Colonic mucosa (tissue), 4 donors: ENCODE measurements at regions not wholly inside any gene's neighbourhood (a gene's known extent, or its start where the extent isn't known, plus 50 kb on each side); places are given as distances from the start of the nearest gene placed in this dataset.

ENCODE experiments used
- DNase-seq: peaks from one replicate; pipeline ENCODE4 v3.0.0-alpha.2; 2020
- H3K27ac ChIP-seq: fragments of 200-600 bp; one replicate; pipeline ENCODE4 v1.8.0; 2021
- H3K27me3 ChIP-seq: fragments of 200-600 bp; one replicate; pipeline ENCODE4 v1.8.0; 2021
- H3K36me3 ChIP-seq: fragments of 200-600 bp; one replicate; pipeline ENCODE4 v1.8.0; 2021
- H3K4me1 ChIP-seq: fragments of 200-600 bp; one replicate; pipeline ENCODE4 v1.8.0; 2021; ENCODE audit warnings: mild to moderate bottlenecking
- H3K4me3 ChIP-seq: fragments of 200-600 bp; one replicate; pipeline ENCODE4 v1.8.0; 2021
- H3K9ac ChIP-seq, 2 donors: one replicate each; pipeline ENCODE4 v1.7.0; 2013; ENCODE audit warnings: control low read depth in 2 of 2, low read depth in 2 of 2, low read length in 2 of 2
- H3K9me3 ChIP-seq: fragments of 200-600 bp; one replicate; pipeline ENCODE4 v1.8.0; 2021
- intact Hi-C: fragments of 100-400 bp; cut with DNase I; formaldehyde crosslinking; loops from one replicate; pipeline ENCODE4 v1.14.1; 2022
- TF ChIP-seq, protein P1 (sequence below): fragments of 200-600 bp; IDR thresholded peaks from one replicate; pipeline ENCODE4 v1.8.0; 2022; ENCODE audit warnings: antibody characterized with exemption, mild to moderate bottlenecking
- donor health status: healthy.
- donor health status: DM: no; HTN: no; CAD: no.
- donor health status: DM: no; HTN: no; CAD: no.

DNA sequence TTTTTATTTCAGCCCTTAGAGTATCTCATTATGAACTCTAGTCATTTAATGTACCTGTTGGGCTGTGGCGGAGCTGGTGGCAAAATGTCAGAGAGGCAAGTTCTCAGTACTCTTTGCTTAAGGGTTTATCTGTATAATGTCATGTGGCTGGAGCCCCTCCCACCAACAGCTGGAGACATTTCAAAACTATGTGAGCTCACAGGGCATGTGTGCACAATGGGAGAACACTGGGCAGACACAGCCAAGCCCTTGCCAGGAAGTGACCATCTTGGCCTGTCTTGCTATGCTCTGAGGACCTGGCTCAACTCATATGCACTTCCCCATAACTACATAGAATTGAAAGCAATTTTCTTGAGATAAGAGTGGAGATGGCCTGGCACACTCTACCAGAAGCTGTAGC lies 296.4 kb downstream of the PTPRU start:
- intact Hi-C loops: no loop called here
- no peaks in the 10 kb centered on the region for H3K9me3 ChIP-seq
- H3K27ac ChIP-seq: no peak overlapping the region
- DNase-seq: no peak
- H3K9ac ChIP-seq: no peak overlapping the region
- no peak overlapping the region for H3K4me3 ChIP-seq
- TF ChIP-seq, protein P1, sequence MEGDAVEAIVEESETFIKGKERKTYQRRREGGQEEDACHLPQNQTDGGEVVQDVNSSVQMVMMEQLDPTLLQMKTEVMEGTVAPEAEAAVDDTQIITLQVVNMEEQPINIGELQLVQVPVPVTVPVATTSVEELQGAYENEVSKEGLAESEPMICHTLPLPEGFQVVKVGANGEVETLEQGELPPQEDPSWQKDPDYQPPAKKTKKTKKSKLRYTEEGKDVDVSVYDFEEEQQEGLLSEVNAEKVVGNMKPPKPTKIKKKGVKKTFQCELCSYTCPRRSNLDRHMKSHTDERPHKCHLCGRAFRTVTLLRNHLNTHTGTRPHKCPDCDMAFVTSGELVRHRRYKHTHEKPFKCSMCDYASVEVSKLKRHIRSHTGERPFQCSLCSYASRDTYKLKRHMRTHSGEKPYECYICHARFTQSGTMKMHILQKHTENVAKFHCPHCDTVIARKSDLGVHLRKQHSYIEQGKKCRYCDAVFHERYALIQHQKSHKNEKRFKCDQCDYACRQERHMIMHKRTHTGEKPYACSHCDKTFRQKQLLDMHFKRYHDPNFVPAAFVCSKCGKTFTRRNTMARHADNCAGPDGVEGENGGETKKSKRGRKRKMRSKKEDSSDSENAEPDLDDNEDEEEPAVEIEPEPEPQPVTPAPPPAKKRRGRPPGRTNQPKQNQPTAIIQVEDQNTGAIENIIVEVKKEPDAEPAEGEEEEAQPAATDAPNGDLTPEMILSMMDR: no peak
- H3K4me1 ChIP-seq: no peaks in the 10 kb centered on the region
- no peaks in the 10 kb centered on the region for H3K27me3 ChIP-seq
- no peaks in the 10 kb centered on the region for H3K36me3 ChIP-seq

DNA sequence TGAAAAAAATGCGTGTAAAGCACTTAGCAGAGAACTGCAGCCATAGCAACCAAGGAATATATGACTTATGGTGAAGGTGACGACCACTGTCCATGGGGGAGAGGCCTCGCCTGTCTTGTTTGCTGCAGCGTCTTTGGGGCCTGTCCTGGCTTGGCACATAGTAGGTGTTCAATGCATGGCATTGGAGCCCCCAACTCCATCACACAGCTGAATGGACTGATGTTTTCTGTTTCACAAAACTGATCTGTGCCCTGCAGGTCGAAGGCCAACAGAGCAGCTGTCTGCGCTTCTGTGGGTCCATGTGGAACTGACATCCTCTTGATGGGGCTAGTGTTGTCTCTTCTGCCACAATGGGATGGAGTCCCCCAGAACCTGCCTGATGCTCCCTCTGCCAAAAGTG lies 296.0 kb downstream of the PTPRU start:
- TF ChIP-seq, protein P1: no peak
- no peaks in the 10 kb centered on the region for H3K36me3 ChIP-seq
- no peaks in the 10 kb centered on the region for H3K4me1 ChIP-seq
- DNase-seq: no peak
- H3K4me3 ChIP-seq: no peak overlapping the region
- H3K27me3 ChIP-seq: no peaks in the 10 kb centered on the region
- intact Hi-C loops: no loop called here
- no peak overlapping the region for H3K27ac ChIP-seq
- no peaks in the 10 kb centered on the region for H3K9me3 ChIP-seq
- H3K9ac ChIP-seq: no peak overlapping the region

- no peaks in the 10 kb centered on the region for H3K9me3 ChIP-seq
- H3K4me3 ChIP-seq: no peak overlapping the region
- H3K36me3 ChIP-seq: no peaks in the 10 kb centered on the region
- no peak for DNase-seq
- TF ChIP-seq, protein P1: no peak
- H3K4me1 ChIP-seq: no peaks in the 10 kb centered on the region
- H3K27ac ChIP-seq: no peak overlapping the region
- no peaks in the 10 kb centered on the region for H3K27me3 ChIP-seq
- intact Hi-C loops: no loop called here
- H3K9ac ChIP-seq: no peak overlapping the region
These were observed 295.3 kb downstream of the PTPRU start for GRCh38 chr1:29531596-29531995.

GRCh38 chr1:29529677-29530278 lies 293.5 kb downstream of the PTPRU start:
- no peaks in the 10 kb centered on the region for H3K36me3 ChIP-seq
- intact Hi-C loops: no loop called here
- H3K27ac ChIP-seq: no peak overlapping the region
- TF ChIP-seq, protein P1: no peak
- no peak for DNase-seq
- no peaks in the 10 kb centered on the region for H3K4me1 ChIP-seq
- no peak overlapping the region for H3K9ac ChIP-seq
- H3K27me3 ChIP-seq: no peaks in the 10 kb centered on the region
- no peak overlapping the region for H3K4me3 ChIP-seq
- H3K9me3 ChIP-seq: no peaks in the 10 kb centered on the region

GRCh38 chr1:29527314-29528004 lies 291.1 kb downstream of the PTPRU start:
- DNase-seq: no peak

More at GRCh38 chr1:29527314-29528004, 291.1 kb downstream of the PTPRU start:
- no peaks in the 10 kb centered on the region for H3K9me3 ChIP-seq
- H3K36me3 ChIP-seq: no peaks in the 10 kb centered on the region
- intact Hi-C loops: no loop called here
- H3K4me3 ChIP-seq: no peak overlapping the region
- H3K9ac ChIP-seq: no peak overlapping the region
- no peaks in the 10 kb centered on the region for H3K4me1 ChIP-seq
- TF ChIP-seq, protein P1: no peak
- no peaks in the 10 kb centered on the region for H3K27me3 ChIP-seq
- H3K27ac ChIP-seq: no peak overlapping the region
